IMR-90 (cell line): ENCODE measurements at regions not wholly inside any gene's neighbourhood (a gene's known extent, or its start where the extent isn't known, plus 50 kb on each side); places are given as distances from the start of the nearest gene placed in this dataset.
"Not testable (repeated sequence)": the region's sequence is repeated elsewhere in the genome, so short reads cannot be mapped to it uniquely, and the experiment has no call there.

Experiments used
- ATAC-seq: fragments of 200-7000 bp; cut with Tn5 transposase; 2 replicates; pipeline ENCODE4 v1.9.1; 2020; ENCODE audit warnings: low read depth, mild to moderate bottlenecking, moderate library complexity
- BruUV-seq: library from RNA; stranded (reverse); fragments of 400-500 nt; replicated peaks from 2 replicates; lab custom pipeline; 2021; lab: Mats Ljungman, UMichigan
- CTCF ChIA-PET: fragments of 300-600 bp; formaldehyde crosslinking; extraction: SDS; loops from one replicate; lab custom pipeline; 2021; ENCODE audit warnings: antibody characterized with exemption; lab: Yijun Ruan, JAX
- POLR2A ChIA-PET: fragments of 300-600 bp; sonication (Branson Sonifier 250); formaldehyde crosslinking; loops from one replicate; lab custom pipeline; 2022; ENCODE audit warnings: antibody characterized with exemption; ENCODE audit not compliant: unreplicated experiment; lab: Charles Lee
- DNase-seq: peaks from one replicate; pipeline ENCODE4 v3.0.0; 2013
- H2AFZ ChIP-seq: replicated peaks from 2 replicates; pipeline ENCODE3; 2013; ENCODE audit warnings: low read length, mild to moderate bottlenecking; ENCODE audit not compliant: poor library complexity
- H2AK5ac ChIP-seq: 2 replicates; pipeline ENCODE4 v1.6.1; 2013; ENCODE audit warnings: low read depth, low read length, inconsistent platforms
- H2AK9ac ChIP-seq: replicated peaks from 2 replicates; pipeline ENCODE3; 2013; ENCODE audit warnings: mild to moderate bottlenecking, low read depth, low read length, moderate library complexity; ENCODE audit not compliant: poor library complexity
- H2BK120ac ChIP-seq: 2 replicates; pipeline ENCODE4 v1.6.1; 2013; ENCODE audit warnings: low read depth, low read length, inconsistent platforms
- H2BK15ac ChIP-seq: 3 replicates; pipeline ENCODE4 v1.6.1; 2013; ENCODE audit warnings: low read depth, low read length, inconsistent platforms
- H2BK20ac ChIP-seq: 2 replicates; pipeline ENCODE4 v1.6.1; 2013; ENCODE audit warnings: low read depth, mild to moderate bottlenecking, inconsistent platforms, low read length, moderate library complexity
- H2BK5ac ChIP-seq: 2 replicates; pipeline ENCODE4 v1.6.1; 2013; ENCODE audit warnings: mild to moderate bottlenecking, low read depth, low read length, inconsistent platforms; ENCODE audit not compliant: poor library complexity, severe bottlenecking
- H3K14ac ChIP-seq: replicated peaks from 2 replicates; pipeline ENCODE4 v1.6.1; 2013; ENCODE audit warnings: low read depth, low read length, inconsistent platforms
- H3K18ac ChIP-seq: 2 replicates; pipeline ENCODE4 v1.6.1; 2013; ENCODE audit warnings: low read depth, low read length, control low read depth
- H3K23ac ChIP-seq: 2 replicates; pipeline ENCODE4 v1.6.1; 2013; ENCODE audit warnings: low read depth, low read length, inconsistent platforms
- H3K27ac ChIP-seq: 2 replicates; pipeline ENCODE4 v1.5.1; 2013; ENCODE audit warnings: mild to moderate bottlenecking, control low read depth, low read length; ENCODE audit not compliant: insufficient read depth
- H3K27me3 ChIP-seq: 2 replicates; pipeline ENCODE4 v1.6.1; 2013; ENCODE audit warnings: low read length; ENCODE audit not compliant: control insufficient read depth, insufficient read depth
- H3K36me3 ChIP-seq: 2 replicates; pipeline ENCODE4 v1.6.1; 2013; ENCODE audit warnings: low read length, mixed read lengths; ENCODE audit not compliant: control insufficient read depth, insufficient read depth
- H3K4ac ChIP-seq: 2 replicates; pipeline ENCODE4 v1.6.1; 2013; ENCODE audit warnings: low read depth, low read length, inconsistent platforms
- H3K4me1 ChIP-seq: 2 replicates; pipeline ENCODE4 v1.6.1; 2013; ENCODE audit warnings: low read length, mixed read lengths; ENCODE audit not compliant: control insufficient read depth, insufficient read depth
- H3K4me2 ChIP-seq: 2 replicates; pipeline ENCODE4 v1.6.1; 2013; ENCODE audit warnings: low read depth, mild to moderate bottlenecking, control low read depth, low read length, moderate library complexity
- H3K4me3 ChIP-seq: 2 replicates; pipeline ENCODE4 v1.5.1; 2013; ENCODE audit warnings: low read depth, mild to moderate bottlenecking, control low read depth, low read length, moderate library complexity; ENCODE audit not compliant: insufficient read depth
- H3K56ac ChIP-seq: 2 replicates; pipeline ENCODE4 v1.6.1; 2013; ENCODE audit warnings: low read length, inconsistent platforms; ENCODE audit not compliant: insufficient read depth; ENCODE audit errors: extremely low read depth
- H3K79me1 ChIP-seq, 2 experiments: 2 replicates each; pipeline ENCODE4 v1.6.1; 2013; ENCODE audit warnings: low read length in 2 of 2, inconsistent platforms in 1 of 2, low read depth in 1 of 2
- H3K9ac ChIP-seq: 2 replicates; pipeline ENCODE4 v1.6.1; 2013; ENCODE audit warnings: low read depth, low read length, control low read depth
- H3K9me1 ChIP-seq: 2 replicates; pipeline ENCODE4 v1.6.1; 2013; ENCODE audit warnings: low read length, inconsistent platforms; ENCODE audit not compliant: insufficient read depth
- H3K9me3 ChIP-seq: 2 replicates; pipeline ENCODE4 v1.6.1; 2013; ENCODE audit warnings: low read length; ENCODE audit not compliant: control insufficient read depth, insufficient read depth
- H4K20me1 ChIP-seq: 2 replicates; pipeline ENCODE4 v1.6.1; 2013; ENCODE audit warnings: low read length, inconsistent platforms; ENCODE audit not compliant: insufficient read depth
- H4K5ac ChIP-seq: 2 replicates; pipeline ENCODE4 v1.6.1; 2013; ENCODE audit warnings: mild to moderate bottlenecking, low read depth, low read length, control low read depth
- H4K8ac ChIP-seq, 2 experiments: 2 replicates each; pipeline ENCODE4 v1.6.1; 2013; ENCODE audit warnings: low read depth in 2 of 2, low read length in 2 of 2, control low read depth in 1 of 2, inconsistent platforms in 1 of 2
- H4K91ac ChIP-seq: 2 replicates; pipeline ENCODE4 v1.6.1; 2013; ENCODE audit warnings: low read depth, low read length, inconsistent platforms; ENCODE audit not compliant: insufficient read depth
- WGBS, 2 experiments: methylation state at CpG; one replicate each; pipeline versions ENCODE4 v1.1.5 to v1.1.7; 2013; ENCODE audit warnings: missing lambda C conversion rate in 2 of 2; ENCODE audit not compliant: insufficient read length in 1 of 2; ENCODE audit errors: extremely low coverage in 2 of 2; 5-methylcytosine and 5-hydroxymethylcytosine counted together
- dilution Hi-C: fragments of 300-500 bp; cut with HindIII; formaldehyde crosslinking; loops from one replicate; pipeline ENCODE4 v1.14.3; 2018; ENCODE audit warnings: low sequenced_read_pairs; ENCODE audit not compliant: unreplicated experiment
- in situ Hi-C: fragments of 300-500 bp; cut with MboI; formaldehyde crosslinking; loops from 3 replicates; pipeline ENCODE4 v1.14.3; 2019; ENCODE audit warnings: low sequenced_read_pairs, inconsistent platforms, mixed read lengths
- intact Hi-C: fragments of 100-400 bp; cut with micrococcal nuclease; formaldehyde crosslinking; loops from 2 replicates; pipeline ENCODE4 v1.10.0; 2022

DNA sequence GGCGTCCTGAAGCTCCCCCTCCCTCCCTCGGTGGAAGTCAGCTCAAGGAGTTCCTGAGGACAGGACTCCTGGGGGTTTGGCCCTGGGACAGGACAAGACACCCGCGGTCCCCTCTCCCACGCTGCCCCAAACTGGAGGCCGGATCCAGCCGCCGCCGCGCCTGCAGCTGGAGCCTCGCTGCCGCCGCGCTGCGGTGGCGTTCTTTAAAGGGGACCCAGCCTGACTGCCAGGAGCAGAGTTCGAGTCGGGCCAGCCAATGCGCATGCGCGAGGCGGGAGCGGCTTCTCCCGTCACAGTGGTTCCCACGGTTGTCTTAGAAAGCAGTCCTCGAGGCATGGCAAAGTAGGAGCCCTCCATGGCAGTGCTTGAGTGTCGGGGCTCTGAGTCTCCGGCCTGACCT lies 362.7 kb upstream of the ZNF337 start:
- H2AK5ac ChIP-seq, CTCF ChIA-PET, H2BK5ac ChIP-seq, H2BK20ac ChIP-seq, H2AK9ac ChIP-seq, in situ Hi-C loops, H3K27ac ChIP-seq, H2BK15ac ChIP-seq, H4K20me1 ChIP-seq, H3K9ac ChIP-seq, H3K27me3 ChIP-seq, H3K4me2 ChIP-seq, H3K56ac ChIP-seq, H3K23ac ChIP-seq, dilution Hi-C loops, H3K79me1 ChIP-seq, H4K5ac ChIP-seq, H4K91ac ChIP-seq, H3K9me3 ChIP-seq, H3K36me3 ChIP-seq, H3K14ac ChIP-seq, H4K8ac ChIP-seq, ATAC-seq, DNase-seq, H2AFZ ChIP-seq, H3K18ac ChIP-seq, POLR2A ChIA-PET, intact Hi-C loops, H3K4me3 ChIP-seq, BruUV-seq, H3K9me1 ChIP-seq, H3K4me1 ChIP-seq, H2BK120ac ChIP-seq, H3K4ac ChIP-seq: not testable (repeated sequence)
- no CpG with 5 or more reads among the region's 28 CpGs for whole genome bisulfite sequencing, 2 experiments

GRCh38 chr20:26058446-26058845 lies 361.8 kb upstream of the ZNF337 start:
- ATAC-seq, intact Hi-C loops, dilution Hi-C loops: not testable (repeated sequence)

More at GRCh38 chr20:26058446-26058845, 361.8 kb upstream of the ZNF337 start:
- in situ Hi-C loops, H3K36me3 ChIP-seq, H3K23ac ChIP-seq, H2AK5ac ChIP-seq, H3K9me1 ChIP-seq, H2AK9ac ChIP-seq, H4K5ac ChIP-seq, H3K56ac ChIP-seq, H3K27ac ChIP-seq, BruUV-seq, H2AFZ ChIP-seq, H4K8ac ChIP-seq, CTCF ChIA-PET, H3K27me3 ChIP-seq, H3K4me3 ChIP-seq, H2BK120ac ChIP-seq, H3K9ac ChIP-seq, H4K91ac ChIP-seq, H2BK20ac ChIP-seq, H3K4me2 ChIP-seq, H3K14ac ChIP-seq, POLR2A ChIA-PET, H4K20me1 ChIP-seq, H3K4ac ChIP-seq, H3K9me3 ChIP-seq, H3K79me1 ChIP-seq, H3K4me1 ChIP-seq, H2BK5ac ChIP-seq, DNase-seq, H3K18ac ChIP-seq, H2BK15ac ChIP-seq: not testable (repeated sequence)
- no CpG with 5 or more reads among the region's 10 CpGs for WGBS, 2 experiments
